GM13976 (cell line): ENCODE measurements at regions not wholly inside any gene's neighbourhood (a gene's known extent, or its start where the extent isn't known, plus 50 kb on each side); places are given as distances from the start of the nearest gene placed in this dataset.

Experiments used
- DNase-seq: peaks from one replicate; pipeline ENCODE4 v3.0.0; 2012; ENCODE audit warnings: low spot score
- in situ Hi-C: fragments of 300-500 bp; cut with MboI; formaldehyde crosslinking; loops from one replicate; pipeline ENCODE4 v1.12.0; 2022; ENCODE audit warnings: low sequenced_read_pairs, mixed read lengths, inconsistent platforms; ENCODE audit not compliant: unreplicated experiment
- TF ChIP-seq, protein P1 (sequence below): IDR thresholded peaks from 2 replicates; pipeline ENCODE4 v1.5.1; 2012; ENCODE audit warnings: borderline replicate concordance, mild to moderate bottlenecking; ENCODE audit not compliant: insufficient read depth; ENCODE audit errors: extremely low read depth, missing control alignments, control extremely low read depth

DNA sequence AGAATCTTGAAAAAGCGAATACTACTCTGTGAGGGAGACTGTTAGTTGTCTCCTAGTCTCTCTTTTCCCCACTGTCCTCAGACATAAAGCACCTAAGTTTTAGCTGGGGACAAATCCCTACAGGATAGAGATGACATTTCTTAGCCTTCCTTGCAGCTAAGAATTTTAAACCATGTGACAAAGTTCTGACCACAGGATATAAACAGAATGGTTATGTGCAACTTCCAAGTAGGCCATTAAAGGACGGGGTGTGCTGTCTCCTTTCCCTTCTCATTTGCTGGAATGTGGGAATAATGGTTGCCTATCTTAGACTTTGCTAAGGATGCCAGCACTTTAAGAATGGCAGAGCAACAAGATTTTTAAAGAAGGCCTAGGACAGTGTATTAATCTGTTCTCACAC, 74.9 kb upstream of the PRPS1L1 start:
- TF ChIP-seq, protein P1, sequence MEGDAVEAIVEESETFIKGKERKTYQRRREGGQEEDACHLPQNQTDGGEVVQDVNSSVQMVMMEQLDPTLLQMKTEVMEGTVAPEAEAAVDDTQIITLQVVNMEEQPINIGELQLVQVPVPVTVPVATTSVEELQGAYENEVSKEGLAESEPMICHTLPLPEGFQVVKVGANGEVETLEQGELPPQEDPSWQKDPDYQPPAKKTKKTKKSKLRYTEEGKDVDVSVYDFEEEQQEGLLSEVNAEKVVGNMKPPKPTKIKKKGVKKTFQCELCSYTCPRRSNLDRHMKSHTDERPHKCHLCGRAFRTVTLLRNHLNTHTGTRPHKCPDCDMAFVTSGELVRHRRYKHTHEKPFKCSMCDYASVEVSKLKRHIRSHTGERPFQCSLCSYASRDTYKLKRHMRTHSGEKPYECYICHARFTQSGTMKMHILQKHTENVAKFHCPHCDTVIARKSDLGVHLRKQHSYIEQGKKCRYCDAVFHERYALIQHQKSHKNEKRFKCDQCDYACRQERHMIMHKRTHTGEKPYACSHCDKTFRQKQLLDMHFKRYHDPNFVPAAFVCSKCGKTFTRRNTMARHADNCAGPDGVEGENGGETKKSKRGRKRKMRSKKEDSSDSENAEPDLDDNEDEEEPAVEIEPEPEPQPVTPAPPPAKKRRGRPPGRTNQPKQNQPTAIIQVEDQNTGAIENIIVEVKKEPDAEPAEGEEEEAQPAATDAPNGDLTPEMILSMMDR = no peak
- in situ Hi-C loops = no loop called here

DNA sequence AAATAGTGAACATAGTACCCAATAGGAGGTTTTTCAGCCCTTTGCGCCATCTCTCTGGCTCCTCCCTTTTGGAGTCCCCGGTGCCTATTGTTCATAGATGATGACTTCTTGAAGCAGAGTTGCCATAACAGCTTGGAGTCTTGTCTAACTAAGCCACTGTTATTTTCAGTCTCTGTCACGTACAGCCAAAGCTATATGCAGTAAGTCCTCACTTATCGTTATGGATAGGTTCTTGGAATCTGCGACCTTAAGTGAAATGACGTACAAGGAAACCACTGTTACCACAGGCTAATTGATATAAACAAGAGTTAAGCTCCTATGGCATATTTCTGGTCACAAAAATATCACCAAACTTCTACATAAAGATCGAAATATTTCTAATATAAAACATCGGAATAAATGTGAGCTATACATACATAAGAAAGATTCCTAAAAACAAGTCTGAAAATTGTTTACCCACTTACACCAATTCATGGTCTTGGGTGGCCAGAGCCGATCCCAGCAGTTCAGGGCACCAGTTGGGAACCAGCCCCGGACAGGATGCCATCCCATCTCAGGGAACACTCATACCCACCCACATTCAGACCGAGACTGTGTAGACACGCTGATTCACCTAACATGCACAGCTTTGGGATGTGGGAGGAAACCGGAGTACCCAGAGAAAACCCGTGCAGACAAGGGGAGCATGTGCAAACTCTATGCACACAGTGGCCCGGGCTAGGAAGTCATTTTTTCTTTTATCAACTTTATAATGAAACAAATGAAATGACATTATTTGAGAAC, 76.0 kb upstream of the PRPS1L1 start:
- TF ChIP-seq, protein P1 = no peak
- in situ Hi-C loops = no loop called here
- no peak for DNase-seq

More for the DNA sequence above, 74.9 kb upstream of the PRPS1L1 start:
- no peak for DNase-seq

DNA sequence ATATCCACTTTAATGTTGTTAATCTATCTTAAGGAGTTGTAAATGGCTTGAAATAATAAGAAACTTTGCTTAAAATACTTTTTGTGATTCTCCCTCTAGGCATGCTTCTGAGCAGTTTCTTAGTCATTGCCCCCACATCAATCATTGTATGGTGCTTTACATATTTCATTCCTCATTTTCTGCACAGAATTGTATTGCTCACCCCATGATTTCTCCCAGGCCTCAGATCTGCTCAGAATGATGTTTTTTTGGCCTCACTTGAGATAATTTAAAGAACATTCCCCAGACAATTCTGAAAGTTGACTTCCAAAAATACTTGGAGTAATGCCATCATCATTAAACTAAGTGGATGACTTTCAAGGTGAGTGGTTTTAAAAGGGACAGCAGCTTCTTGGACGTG, 82.1 kb upstream of the PRPS1L1 start:
- DNase-seq = no peak
- in situ Hi-C loops = no loop called here
- TF ChIP-seq, protein P1 = no peak

DNA sequence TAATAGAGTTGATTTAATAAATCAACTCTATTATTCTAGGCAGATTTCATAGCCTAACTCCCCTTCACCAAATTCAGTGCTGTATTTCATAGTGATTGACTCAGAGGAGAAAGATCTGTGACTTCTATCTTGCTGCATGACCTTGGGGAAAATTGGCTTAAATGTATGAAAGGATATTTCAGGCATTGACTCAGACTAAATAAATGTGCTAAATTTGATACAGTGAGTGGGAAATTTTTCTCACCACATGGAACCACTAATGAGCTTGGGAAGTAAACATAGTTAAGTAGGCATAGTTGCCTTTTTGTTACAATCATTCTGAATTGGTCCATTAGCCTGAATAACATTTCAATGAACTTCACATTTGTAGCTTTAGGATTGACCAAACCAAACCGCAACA, 89.0 kb upstream of the PRPS1L1 start:
- TF ChIP-seq, protein P1 = no peak
- no peak for DNase-seq
- in situ Hi-C loops = no loop called here

DNA sequence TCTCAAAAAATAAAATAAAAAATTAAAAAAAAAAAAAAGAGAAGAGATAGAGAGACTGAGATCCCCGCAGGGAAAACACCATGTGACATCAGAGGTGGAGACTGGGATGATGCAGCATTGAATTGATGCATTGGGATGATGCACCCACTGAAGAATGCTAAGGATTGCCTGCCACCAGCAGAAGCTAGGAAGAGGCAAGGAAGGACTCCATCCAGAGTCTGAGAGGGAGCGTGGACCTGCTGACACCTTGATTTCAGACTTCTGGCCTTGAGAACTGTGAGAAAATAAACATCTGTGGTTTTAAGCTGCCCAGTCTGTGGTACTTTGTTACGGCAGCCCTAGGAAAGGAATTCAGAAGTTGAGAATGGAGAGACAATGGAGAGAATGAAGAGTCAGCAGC, 89.8 kb upstream of the PRPS1L1 start:
- in situ Hi-C loops = no loop called here
- DNase-seq = no peak
- TF ChIP-seq, protein P1 = no peak

DNA sequence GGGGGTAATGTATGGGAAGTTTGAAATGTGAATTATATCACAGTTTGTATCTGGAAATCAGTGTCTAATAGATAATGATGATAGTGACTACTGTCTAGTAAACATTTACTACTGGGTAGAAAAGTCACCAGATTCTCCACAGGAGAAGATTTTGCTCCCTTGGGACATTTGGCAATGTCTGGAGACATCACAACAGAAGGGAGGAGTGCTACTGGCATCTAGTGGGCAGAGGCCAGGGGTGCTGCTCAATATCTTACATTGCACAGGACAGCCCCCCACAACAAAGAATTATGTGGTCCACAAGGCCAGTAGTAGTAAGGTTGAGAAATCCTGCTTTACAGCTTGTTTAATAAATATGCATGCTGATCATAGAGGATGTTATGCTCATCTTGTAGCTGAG, 92.3 kb upstream of the PRPS1L1 start:
- TF ChIP-seq, protein P1 = no peak
- in situ Hi-C loops = no loop called here
- no peak for DNase-seq
